Caco-2 (cell line): ENCODE measurements at regions not wholly inside any gene's neighbourhood (a gene's known extent, or its start where the extent isn't known, plus 50 kb on each side); places are given as distances from the start of the nearest gene placed in this dataset.

Experiments
- BruUV-seq: library from RNA; stranded (reverse); fragments of 400-500 nt; replicated peaks from 2 replicates; lab custom pipeline; 2021; lab: Mats Ljungman, UMichigan
- CTCF ChIA-PET: fragments of 300-600 bp; sonication (Branson Sonifier 250); formaldehyde crosslinking; loops from one replicate; lab custom pipeline; 2022; ENCODE audit warnings: antibody characterized with exemption; lab: Charles Lee
- POLR2A ChIA-PET: fragments of 300-600 bp; sonication (Branson Sonifier 250); formaldehyde crosslinking; loops from one replicate; lab custom pipeline; 2022; ENCODE audit warnings: antibody characterized with exemption; lab: Charles Lee
- DNase-seq, 2 experiments: peaks; one replicate each; pipeline versions ENCODE4 v3.0.0 to v3.0.0-alpha.2; 2020 to 2022
- H3K27me3 ChIP-seq: replicated peaks from 2 replicates; pipeline ENCODE4 v1.6.0; 2011; ENCODE audit warnings: low read length; ENCODE audit not compliant: control insufficient read depth, insufficient read depth
- H3K36me3 ChIP-seq: 2 replicates; pipeline ENCODE4 v1.5.1; 2011; ENCODE audit warnings: low read length; ENCODE audit not compliant: control insufficient read depth, insufficient read depth
- H3K4me1 ChIP-seq: fragments of 250-450 bp; sonication (Bioruptor Pico); 2 replicates; pipeline ENCODE4 v1.5.1; 2020; ENCODE audit warnings: mild to moderate bottlenecking
- H3K4me3 ChIP-seq: 2 replicates; pipeline ENCODE4 v1.5.1; 2011; ENCODE audit warnings: low read depth, mild to moderate bottlenecking, control low read depth, low read length
- H3K9me3 ChIP-seq: fragments of 250-450 bp; sonication (Bioruptor Pico); 2 replicates; pipeline ENCODE4 v1.5.1; 2020; ENCODE audit warnings: mild to moderate bottlenecking, moderate library complexity
- H3K27ac Mint-ChIP-seq: one replicate; pipeline ENCODE4 v1.8.0; 2022; ENCODE audit warnings: mixed read lengths; ENCODE audit not compliant: unreplicated experiment
- H3K27me3 Mint-ChIP-seq: one replicate; pipeline ENCODE4 v1.8.0; 2022; ENCODE audit warnings: mixed read lengths; ENCODE audit not compliant: insufficient read depth, unreplicated experiment
- H3K36me3 Mint-ChIP-seq: one replicate; pipeline ENCODE4 v1.8.0; 2022; ENCODE audit warnings: mild to moderate bottlenecking, mixed read lengths; ENCODE audit not compliant: insufficient read depth, unreplicated experiment
- H3K4me1 Mint-ChIP-seq: one replicate; pipeline ENCODE4 v1.8.0; 2022; ENCODE audit warnings: low read depth, mixed read lengths; ENCODE audit not compliant: unreplicated experiment
- H3K4me3 Mint-ChIP-seq: one replicate; pipeline ENCODE4 v1.8.0; 2022; ENCODE audit warnings: mild to moderate bottlenecking, moderate library complexity, mixed read lengths; ENCODE audit not compliant: unreplicated experiment
- H3K9me3 Mint-ChIP-seq: one replicate; pipeline ENCODE4 v1.8.0; 2022; ENCODE audit warnings: mixed read lengths; ENCODE audit not compliant: unreplicated experiment
- intact Hi-C: fragments of 100-400 bp; cut with micrococcal nuclease; formaldehyde crosslinking; loops from one replicate; pipeline ENCODE4 v1.10.0; 2022; ENCODE audit not compliant: unreplicated experiment
- TF ChIP-seq, protein P1 (sequence below), 2 experiments: fragments of 200-600 bp in 1 of 2; IDR thresholded peaks; 1 replicate in 1 of 2; 2 replicates in 1 of 2; pipeline versions ENCODE4 v1.5.1 to v1.8.0; 2011 to 2022; ENCODE audit warnings: antibody characterized with exemption in 1 of 2, control low read depth in 1 of 2, inconsistent platforms in 1 of 2, low read depth in 1 of 2, low read length in 1 of 2, mild to moderate bottlenecking in 1 of 2, moderate library complexity in 1 of 2; ENCODE audit not compliant: insufficient read depth in 1 of 2, severe bottlenecking in 1 of 2, unreplicated experiment in 1 of 2

DNA sequence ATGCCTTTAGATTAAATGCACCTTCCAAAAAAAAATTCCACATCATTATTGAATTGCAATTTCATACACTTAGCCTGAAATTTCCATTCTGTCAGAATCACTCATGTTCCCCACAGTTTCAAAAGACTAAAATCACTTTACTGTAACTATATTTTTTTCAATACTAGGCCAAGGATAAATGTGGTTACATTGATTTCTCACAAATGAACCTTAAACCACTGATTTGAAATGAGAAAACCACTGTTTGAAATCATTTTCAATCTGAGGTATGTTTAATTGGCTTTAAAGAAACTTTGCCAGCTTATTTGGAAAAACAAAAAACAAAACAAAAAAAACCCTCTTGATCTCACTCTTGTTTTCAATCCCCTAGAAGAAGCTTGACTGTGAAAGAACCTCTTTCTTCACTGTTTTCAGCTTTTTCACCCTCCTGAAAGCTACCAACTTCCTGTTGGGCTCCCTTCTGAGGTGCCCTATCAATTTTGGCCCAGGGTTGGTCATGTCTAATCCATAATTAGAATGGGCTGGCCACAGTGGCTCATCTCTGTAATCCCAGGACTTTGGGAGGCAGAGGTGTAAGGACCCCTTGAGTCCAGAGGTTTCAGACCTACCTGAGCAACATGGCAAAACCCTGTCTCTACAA is 242.5 kb downstream of the ADGRG6 start:
- no peaks in the 10 kb centered on the region for H3K4me1 ChIP-seq
- no TSS peak for BruUV-seq
- no peaks in the 10 kb centered on the region for H3K9me3 ChIP-seq
- Mint-ChIP-seq H3K9me3 (no peaks in the 10 kb centered on the region), H3K27ac (no peak overlapping the region), H3K4me1 (no peaks in the 10 kb centered on the region), H3K36me3 (no peaks in the 10 kb centered on the region), H3K4me3 (no peak overlapping the region), H3K27me3 (peaks cover 7% of the 10 kb centered on the region)
- POLR2A ChIA-PET = no interaction called here
- TF ChIP-seq, protein P1, sequence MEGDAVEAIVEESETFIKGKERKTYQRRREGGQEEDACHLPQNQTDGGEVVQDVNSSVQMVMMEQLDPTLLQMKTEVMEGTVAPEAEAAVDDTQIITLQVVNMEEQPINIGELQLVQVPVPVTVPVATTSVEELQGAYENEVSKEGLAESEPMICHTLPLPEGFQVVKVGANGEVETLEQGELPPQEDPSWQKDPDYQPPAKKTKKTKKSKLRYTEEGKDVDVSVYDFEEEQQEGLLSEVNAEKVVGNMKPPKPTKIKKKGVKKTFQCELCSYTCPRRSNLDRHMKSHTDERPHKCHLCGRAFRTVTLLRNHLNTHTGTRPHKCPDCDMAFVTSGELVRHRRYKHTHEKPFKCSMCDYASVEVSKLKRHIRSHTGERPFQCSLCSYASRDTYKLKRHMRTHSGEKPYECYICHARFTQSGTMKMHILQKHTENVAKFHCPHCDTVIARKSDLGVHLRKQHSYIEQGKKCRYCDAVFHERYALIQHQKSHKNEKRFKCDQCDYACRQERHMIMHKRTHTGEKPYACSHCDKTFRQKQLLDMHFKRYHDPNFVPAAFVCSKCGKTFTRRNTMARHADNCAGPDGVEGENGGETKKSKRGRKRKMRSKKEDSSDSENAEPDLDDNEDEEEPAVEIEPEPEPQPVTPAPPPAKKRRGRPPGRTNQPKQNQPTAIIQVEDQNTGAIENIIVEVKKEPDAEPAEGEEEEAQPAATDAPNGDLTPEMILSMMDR (IDR thresholded peaks at IDR 0.05; ENCODE audit: insufficient read depth in 1 of 2, low read depth in 1 of 2, low read length in 1 of 2, severe bottlenecking in 1 of 2, unreplicated experiment in 1 of 2) = no peak
- no peak for DNase-seq
- no peak overlapping the region for H3K4me3 ChIP-seq
- no peaks in the 10 kb centered on the region for H3K36me3 ChIP-seq
- intact Hi-C loops = no loop called here
- CTCF ChIA-PET = no interaction called here
- H3K27me3 ChIP-seq = no peaks in the 10 kb centered on the region; the same call in 1 of the 2 replicates

DNA sequence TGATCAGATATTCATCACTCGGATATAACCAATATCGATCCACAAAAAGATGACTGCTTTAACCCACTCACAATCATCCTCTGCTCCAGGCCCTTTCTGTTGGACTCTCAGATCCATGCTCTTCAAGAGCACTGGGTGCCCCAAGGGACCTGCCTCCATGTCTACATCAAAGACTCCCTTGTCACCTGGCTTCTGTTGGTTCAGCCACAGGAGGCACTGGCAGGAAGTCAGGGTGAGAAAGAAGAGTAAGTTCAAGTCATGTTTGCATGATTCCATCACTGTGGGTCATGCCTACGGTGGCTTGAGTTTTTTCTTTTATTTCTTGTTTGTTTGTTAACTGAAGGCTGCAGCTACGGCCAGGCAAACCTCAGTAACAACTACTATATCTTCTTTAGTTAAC is 243.3 kb downstream of the ADGRG6 start:
- no peaks in the 10 kb centered on the region for H3K9me3 Mint-ChIP-seq
- TF ChIP-seq, protein P1 (IDR thresholded peaks at IDR 0.05; ENCODE audit: insufficient read depth in 1 of 2, low read depth in 1 of 2, low read length in 1 of 2, severe bottlenecking in 1 of 2, unreplicated experiment in 1 of 2) = no peak
- H3K36me3 ChIP-seq = no peaks in the 10 kb centered on the region
- H3K27ac Mint-ChIP-seq = no peak overlapping the region
- H3K4me3 ChIP-seq = no peak overlapping the region
- intact Hi-C loops = no loop called here
- peaks cover 8% of the 10 kb centered on the region for H3K27me3 Mint-ChIP-seq
- no peak overlapping the region for H3K4me3 Mint-ChIP-seq
- POLR2A ChIA-PET = no interaction called here
- CTCF ChIA-PET = no interaction called here
- no peaks in the 10 kb centered on the region for H3K36me3 Mint-ChIP-seq
- H3K9me3 ChIP-seq = no peaks in the 10 kb centered on the region
- no peaks in the 10 kb centered on the region for H3K4me1 Mint-ChIP-seq
- DNase-seq = no peak
- H3K27me3 ChIP-seq = no peaks in the 10 kb centered on the region; the same call in 1 of the 2 replicates
- BruUV-seq = no TSS peak
- H3K4me1 ChIP-seq = no peaks in the 10 kb centered on the region

DNA sequence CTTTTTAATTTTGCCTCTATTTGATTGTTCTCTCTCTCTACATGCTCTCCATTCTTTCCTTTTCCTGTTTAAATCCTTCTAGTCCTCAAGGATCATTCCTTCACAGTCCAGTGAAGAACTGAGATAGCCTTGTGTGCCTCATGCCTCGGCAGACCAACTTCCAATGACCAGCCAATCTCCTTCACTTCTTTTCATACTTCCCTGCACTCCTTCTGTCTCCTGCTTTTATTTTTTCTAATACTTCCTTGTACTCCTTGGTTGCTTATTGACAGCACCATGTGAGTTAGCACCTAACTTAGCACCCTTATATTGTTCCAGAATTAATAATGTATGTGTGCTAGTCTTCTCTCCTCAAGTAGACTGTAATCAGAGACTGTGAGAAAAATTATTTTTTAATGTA is 246.8 kb downstream of the ADGRG6 start:
- POLR2A ChIA-PET = no interaction called here
- intact Hi-C loops = no loop called here
- H3K27ac Mint-ChIP-seq = no peak overlapping the region
- Histone ChIP-seq H3K36me3 (no peaks in the 10 kb centered on the region), H3K4me1 (no peaks in the 10 kb centered on the region), H3K4me3 (no peak overlapping the region), H3K9me3 (no peaks in the 10 kb centered on the region), H3K27me3 (no peaks in the 10 kb centered on the region; the same call in 1 of the 2 replicates)
- no peak overlapping the region for H3K4me3 Mint-ChIP-seq
- H3K4me1 Mint-ChIP-seq = no peaks in the 10 kb centered on the region
- peaks cover 17% of the 10 kb centered on the region for H3K27me3 Mint-ChIP-seq
- no peaks in the 10 kb centered on the region for H3K36me3 Mint-ChIP-seq
- CTCF ChIA-PET = no interaction called here
- TF ChIP-seq, protein P1 (IDR thresholded peaks at IDR 0.05; ENCODE audit: insufficient read depth in 1 of 2, low read depth in 1 of 2, low read length in 1 of 2, severe bottlenecking in 1 of 2, unreplicated experiment in 1 of 2) = no peak
- no peaks in the 10 kb centered on the region for H3K9me3 Mint-ChIP-seq
- BruUV-seq = no TSS peak
- DNase-seq = no peak
